NCI-H187 (cell line): ENCODE measurements at regions not wholly inside any gene's neighbourhood (a gene's known extent, or its start where the extent isn't known, plus 50 kb on each side); places are given as distances from the start of the nearest gene placed in this dataset.

Experiments used
- DNase-seq, 2 experiments: peaks; one replicate each; lab custom pipeline; 2025; lab: John Stamatoyannopoulos, UW

DNA sequence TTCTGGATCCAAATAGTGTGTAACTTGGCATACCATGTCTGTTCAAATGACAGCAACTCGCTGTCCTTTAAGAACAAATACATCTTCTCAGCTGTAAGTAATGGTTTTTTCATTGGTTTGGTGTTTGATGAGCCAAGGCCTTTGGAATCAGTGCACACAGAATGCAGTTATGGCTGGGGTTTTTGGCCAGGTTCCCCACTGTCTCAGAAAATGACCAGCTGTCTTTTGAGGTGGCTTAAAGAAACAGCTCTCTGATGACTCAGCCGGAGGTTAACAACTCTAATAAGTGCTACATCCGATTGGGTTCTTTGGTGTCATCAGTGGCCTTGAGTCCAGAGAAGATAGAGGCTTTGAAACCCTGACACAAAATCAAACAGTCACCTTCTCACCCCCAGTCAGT lies 688.4 kb downstream of the REEP3 start:
- DNase-seq = no peak

DNA sequence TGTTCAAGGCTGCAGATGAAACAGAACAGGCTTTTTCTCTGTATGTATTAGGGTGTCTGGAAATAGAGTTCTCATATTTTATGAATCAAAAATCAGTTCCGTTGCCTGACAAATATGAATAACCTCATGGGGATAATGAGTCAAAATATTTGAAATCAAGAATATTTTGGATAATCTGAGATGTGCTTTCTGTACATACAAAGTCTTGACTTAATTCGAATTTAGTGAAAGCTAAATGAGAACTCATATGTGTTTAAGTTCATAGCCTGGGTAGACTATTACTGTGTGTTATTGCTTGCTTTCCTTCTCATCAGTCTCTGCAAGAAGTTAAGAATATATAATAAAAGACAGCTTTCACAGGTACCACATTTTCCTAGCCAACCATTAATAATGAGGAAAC lies 689.0 kb downstream of the REEP3 start:
- no peak for DNase-seq

- no peak for DNase-seq
Observed at GRCh38 chr10:64211466-64211865, 690.3 kb downstream of the REEP3 start.

- DNase-seq = no peak
Observed at GRCh38 chr10:64215088-64215487, 693.9 kb downstream of the REEP3 start.

GRCh38 chr10:64219271-64220025 lies 698.2 kb downstream of the REEP3 start:
- DNase-seq = no peak

DNA sequence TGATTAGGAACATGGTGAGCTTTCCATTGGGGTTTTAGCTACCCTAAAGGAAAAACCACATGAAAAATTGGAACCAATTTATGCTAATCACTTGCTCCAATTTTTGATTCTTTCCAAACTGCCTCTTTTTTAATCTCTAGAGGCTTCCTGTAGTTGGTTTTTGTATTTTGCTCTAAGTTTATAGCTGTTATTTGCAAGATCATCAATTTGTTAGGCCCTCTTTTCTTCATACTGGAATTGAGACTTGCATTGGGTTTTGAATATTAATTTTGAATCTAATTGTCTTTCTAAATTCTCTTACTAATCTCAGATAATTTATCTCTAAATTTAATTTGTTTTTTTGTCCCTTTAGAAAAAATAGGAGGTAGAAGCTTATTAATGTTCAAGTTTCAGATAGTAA lies 713.3 kb downstream of the REEP3 start:
- no peak for DNase-seq

DNA sequence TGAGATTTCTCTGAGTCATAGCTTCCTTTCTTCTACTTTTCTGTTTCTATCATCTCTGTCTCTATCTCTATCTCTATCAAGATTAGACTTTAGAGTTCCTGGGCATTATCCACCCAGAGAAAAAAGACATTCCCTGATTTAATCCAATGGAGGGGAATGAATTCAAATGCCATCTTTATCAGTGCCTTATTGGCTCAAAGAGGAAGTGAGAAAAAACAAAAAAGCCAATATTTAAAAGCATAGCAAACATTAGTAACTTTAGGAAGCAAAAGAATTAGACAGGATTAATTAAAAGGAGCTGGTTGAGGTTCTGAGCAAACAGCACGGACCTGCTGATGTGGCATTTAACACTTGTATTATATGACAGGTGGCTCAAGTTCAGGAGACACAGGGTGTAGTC lies 736.5 kb downstream of the REEP3 start:
- DNase-seq = no peak

DNA sequence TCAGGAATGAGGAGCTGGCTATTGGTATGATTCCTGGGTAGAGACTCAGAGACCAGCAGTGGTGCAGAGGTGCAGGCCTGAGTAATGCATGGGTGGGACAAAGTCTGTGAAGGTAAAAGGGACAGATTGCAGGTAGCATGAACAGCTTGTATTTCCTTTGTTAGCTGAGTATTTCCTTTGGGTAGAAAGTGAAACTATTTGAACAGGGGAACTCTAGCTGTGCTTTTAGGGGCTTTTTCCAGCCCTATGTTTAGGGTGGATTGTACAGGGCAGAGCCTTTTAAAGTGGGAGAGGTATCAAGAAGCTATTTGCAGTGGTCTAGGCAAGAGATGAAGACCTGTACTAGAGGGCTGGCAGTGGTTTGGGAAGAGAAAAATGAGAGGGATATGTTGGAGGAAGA lies 739.9 kb downstream of the REEP3 start:
- DNase-seq = no peak

- no peak for DNase-seq
Observed at GRCh38 chr10:64261676-64262075, 740.5 kb downstream of the REEP3 start.

- no peak for DNase-seq
Observed at GRCh38 chr10:64265961-64266360, 744.8 kb downstream of the REEP3 start.

GRCh38 chr10:64271508-64271907 lies 750.3 kb downstream of the REEP3 start:
- no peak for DNase-seq

DNA sequence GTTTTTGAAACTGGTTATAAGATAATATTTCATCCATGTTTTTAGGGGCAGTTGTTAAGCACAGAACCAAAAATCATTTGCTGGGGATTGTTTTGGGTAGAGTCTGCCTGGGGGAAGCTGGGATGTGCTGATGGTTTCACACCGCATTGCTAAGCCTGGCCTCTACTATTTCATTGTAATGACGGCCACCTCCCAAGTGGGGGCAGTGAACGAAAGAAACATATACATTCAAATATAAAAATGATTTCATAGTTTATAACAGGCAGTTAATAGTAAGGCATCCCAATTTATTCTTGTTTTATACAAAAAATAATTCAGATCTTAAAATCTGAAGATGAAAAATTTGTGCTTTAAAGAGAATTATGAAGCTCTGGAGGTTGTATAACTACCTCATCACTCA lies 750.8 kb downstream of the REEP3 start:
- no peak for DNase-seq

- DNase-seq = no peak
Observed at GRCh38 chr10:64275001-64275400, 753.8 kb downstream of the REEP3 start.

DNA sequence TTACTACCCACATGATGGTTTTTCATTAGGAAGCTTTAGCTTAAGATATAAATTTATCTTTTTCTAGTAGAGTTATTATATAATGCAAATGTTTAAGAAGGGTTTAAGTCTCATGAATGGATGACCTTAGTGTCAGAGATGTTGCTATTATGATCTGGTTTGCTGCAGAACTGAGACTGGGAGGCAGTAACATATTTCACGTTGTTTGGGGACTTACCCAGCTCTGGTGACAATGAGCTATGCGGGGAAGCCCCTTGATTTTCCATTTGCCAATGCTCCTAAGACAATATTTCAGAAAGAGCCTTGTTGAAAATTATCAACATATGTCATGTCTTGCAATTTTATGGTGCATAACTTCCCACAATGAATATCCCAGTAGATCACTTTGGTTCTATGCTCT lies 754.6 kb downstream of the REEP3 start:
- DNase-seq = no peak

DNA sequence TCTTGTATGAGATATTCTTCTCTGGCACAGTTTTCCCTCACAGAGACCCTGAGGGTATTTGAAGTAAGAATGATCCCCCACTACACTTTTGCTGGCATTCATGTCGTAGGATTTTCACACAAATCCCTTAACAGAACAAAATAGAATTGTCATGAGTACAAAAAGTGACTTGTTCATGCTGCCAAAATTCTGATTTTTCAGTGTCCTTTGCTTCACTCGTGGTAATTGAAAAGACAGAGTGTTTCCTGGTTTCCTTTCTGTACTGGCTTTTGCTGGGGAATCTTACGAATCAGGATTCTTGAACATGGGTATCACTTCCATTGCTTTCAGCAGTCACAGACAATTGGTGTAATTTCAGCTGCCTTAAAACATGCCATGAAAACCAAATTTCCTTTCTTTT lies 756.3 kb downstream of the REEP3 start:
- no peak for DNase-seq

DNA sequence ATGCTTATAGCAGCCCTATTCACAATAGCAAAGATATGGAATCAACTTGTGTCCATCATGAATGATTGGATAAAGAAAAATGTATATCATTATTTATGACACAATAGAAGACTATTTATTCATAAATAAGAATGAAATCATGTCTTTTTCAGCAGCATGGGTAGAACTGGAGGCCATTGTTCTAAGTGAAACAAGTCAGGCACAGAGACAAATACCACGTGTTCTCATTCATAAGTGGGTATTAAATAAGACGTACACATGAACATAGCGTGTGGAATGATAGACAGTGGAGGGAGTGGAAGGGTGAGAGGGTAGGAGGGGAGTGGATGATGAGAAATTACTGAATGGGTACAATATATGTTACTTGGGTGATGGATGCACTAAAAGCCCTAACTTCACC lies 762.4 kb downstream of the REEP3 start:
- no peak for DNase-seq

- DNase-seq = no peak
Observed at GRCh38 chr10:64286533-64286932, 765.3 kb downstream of the REEP3 start.

GRCh38 chr10:64288404-64288803 lies 767.2 kb downstream of the REEP3 start:
- DNase-seq = no peak

DNA sequence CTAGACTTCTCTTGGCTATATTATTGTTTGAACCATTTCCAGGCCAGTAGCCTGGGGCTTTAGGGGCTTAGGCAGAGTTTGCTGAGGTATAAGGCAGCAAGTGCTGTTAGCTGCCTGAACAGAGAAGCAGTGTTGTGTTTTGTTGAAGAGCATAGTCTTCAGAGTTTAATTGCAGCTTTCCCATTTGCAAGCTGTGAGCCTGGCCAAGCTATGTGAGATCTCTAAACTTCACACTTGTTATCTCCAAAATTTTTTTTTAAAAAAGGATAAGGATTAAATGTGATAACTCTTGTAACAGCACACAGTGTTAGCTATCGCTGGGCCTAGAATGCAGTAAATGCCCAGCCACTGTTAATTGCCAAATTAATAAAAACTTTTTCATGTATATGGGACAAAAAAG lies 782.4 kb downstream of the REEP3 start:
- DNase-seq = no peak

- DNase-seq = no peak
Observed at GRCh38 chr10:64306729-64307327, 785.6 kb downstream of the REEP3 start.

DNA sequence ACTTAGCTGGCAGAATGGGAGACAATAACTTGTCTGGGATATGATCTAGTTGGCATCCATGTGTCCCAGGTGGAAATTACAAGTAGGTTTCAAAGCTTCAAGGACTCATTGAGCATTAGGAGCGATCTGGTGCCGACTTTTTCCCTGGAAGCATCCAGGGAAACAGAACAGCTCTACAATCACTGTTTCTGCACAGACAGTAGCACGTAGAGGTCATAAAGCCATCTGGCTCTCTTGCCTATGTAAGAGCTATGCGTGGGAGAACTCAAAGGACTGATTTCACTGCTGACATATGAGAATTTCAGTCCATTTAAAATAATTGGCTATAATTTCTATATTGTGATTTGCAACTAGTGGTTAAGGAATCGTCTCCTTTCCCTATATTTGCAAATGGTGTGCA lies 791.7 kb downstream of the REEP3 start:
- no peak for DNase-seq

GRCh38 chr10:64313967-64314366 lies 792.8 kb downstream of the REEP3 start:
- no peak for DNase-seq

DNA sequence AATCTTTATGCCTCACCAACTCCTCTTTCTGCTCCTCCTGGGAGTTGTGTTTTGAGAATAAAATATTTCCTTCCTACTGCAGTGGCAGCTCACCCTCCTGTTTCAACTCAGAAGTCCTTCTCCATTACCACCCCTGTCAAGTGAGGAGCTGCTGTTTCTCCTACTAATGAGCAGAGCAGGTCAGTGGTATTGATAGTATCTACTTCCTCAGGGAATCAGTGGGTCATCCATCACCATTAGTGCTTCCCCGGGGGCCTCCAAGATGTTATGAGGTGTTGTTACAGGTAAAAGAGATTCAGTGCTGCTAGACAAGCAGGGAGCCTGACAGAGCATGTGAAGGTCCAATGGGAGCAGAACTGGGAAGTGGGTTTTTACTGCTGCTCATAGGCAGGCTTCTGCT lies 795.2 kb downstream of the REEP3 start:
- no peak for DNase-seq

DNA sequence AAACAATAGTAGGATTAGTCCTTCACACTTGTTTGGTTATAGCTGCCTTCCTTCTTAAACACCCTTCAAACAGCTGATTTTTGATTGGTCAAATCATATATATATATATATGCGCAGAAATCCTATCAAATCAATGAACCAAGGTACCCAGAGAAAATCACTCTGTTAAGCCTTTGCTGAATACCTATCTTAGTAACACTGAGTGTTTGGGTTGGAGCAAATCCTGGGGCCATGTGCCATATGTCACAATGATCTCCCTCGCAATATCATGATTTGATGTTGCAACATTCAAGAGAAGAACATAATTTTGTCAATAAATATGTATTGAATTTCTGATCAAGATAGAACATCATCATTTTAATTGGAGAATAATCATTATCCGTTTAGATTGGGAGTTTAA lies 795.6 kb downstream of the REEP3 start:
- no peak for DNase-seq
